SJCRH30 (cell line): ENCODE measurements at regions not wholly inside any gene's neighbourhood (a gene's known extent, or its start where the extent isn't known, plus 50 kb on each side); places are given as distances from the start of the nearest gene placed in this dataset.
A peak's percentile ranks its signal among the peaks of the same experiment; 100 is the strongest.
"Not testable (repeated sequence)": the region's sequence is repeated elsewhere in the genome, so short reads cannot be mapped to it uniquely, and the experiment has no call there.

Source experiments
- DNase-seq, 2 experiments: peaks; one replicate each; pipeline ENCODE4 v3.0.0-alpha.2; 2015 to 2020
- H3K27ac ChIP-seq: fragments of 250-450 bp; sonication (Bioruptor Pico); 2 replicates; pipeline ENCODE4 v1.5.1; 2020; ENCODE audit warnings: mild to moderate bottlenecking, moderate library complexity
- H3K27me3 ChIP-seq: fragments of 250-450 bp; sonication (Bioruptor Pico); 2 replicates; pipeline ENCODE4 v1.5.1; 2020; ENCODE audit warnings: mild to moderate bottlenecking, moderate library complexity
- H3K36me3 ChIP-seq: fragments of 250-450 bp; sonication (Bioruptor Pico); 2 replicates; pipeline ENCODE4 v1.5.1; 2020; ENCODE audit warnings: mild to moderate bottlenecking, moderate library complexity
- H3K4me1 ChIP-seq: fragments of 250-450 bp; sonication (Bioruptor Pico); 2 replicates; pipeline ENCODE4 v1.5.1; 2020; ENCODE audit warnings: mild to moderate bottlenecking, moderate library complexity
- H3K4me3 ChIP-seq: fragments of 250-450 bp; sonication (Bioruptor Pico); 2 replicates; pipeline ENCODE4 v1.5.1; 2020; ENCODE audit warnings: mild to moderate bottlenecking, moderate library complexity
- H3K9me3 ChIP-seq: fragments of 250-450 bp; sonication (Bioruptor Pico); replicated peaks from 2 replicates; pipeline ENCODE4 v1.5.1; 2020; ENCODE audit warnings: mild to moderate bottlenecking, moderate library complexity

- Histone ChIP-seq H3K4me3 (no peak overlapping the region), H3K9me3 (no peaks in the 10 kb centered on the region), H3K4me1 (no peaks in the 10 kb centered on the region), H3K27me3 (no peaks in the 10 kb centered on the region), H3K36me3 (no peaks in the 10 kb centered on the region), H3K27ac (no peak overlapping the region)
- DNase-seq, result no peak
Measured at GRCh38 chr7:4604456-4604940, 77.6 kb upstream of the FOXK1 start.

GRCh38 chr7:4606797-4607196, 75.3 kb upstream of the FOXK1 start:
- DNase-seq, result no peak
- no peaks in the 10 kb centered on the region for H3K4me1 ChIP-seq
- H3K36me3 ChIP-seq, result no peaks in the 10 kb centered on the region
- no peak overlapping the region for H3K4me3 ChIP-seq
- H3K27me3 ChIP-seq, result no peaks in the 10 kb centered on the region
- H3K9me3 ChIP-seq, result no peaks in the 10 kb centered on the region
- no peak overlapping the region for H3K27ac ChIP-seq

GRCh38 chr7:4607311-4607729, 74.8 kb upstream of the FOXK1 start:
- Histone ChIP-seq H3K36me3 (no peaks in the 10 kb centered on the region), H3K27ac (no peak overlapping the region), H3K4me3 (no peak overlapping the region), H3K9me3 (no peaks in the 10 kb centered on the region), H3K27me3 (no peaks in the 10 kb centered on the region), H3K4me1 (no peaks in the 10 kb centered on the region)
- DNase-seq, result no peak

GRCh38 chr7:4609576-4609975, 72.5 kb upstream of the FOXK1 start:
- not testable (repeated sequence) for H3K27ac ChIP-seq, DNase-seq, H3K36me3 ChIP-seq, H3K4me3 ChIP-seq, H3K27me3 ChIP-seq, H3K4me1 ChIP-seq, H3K9me3 ChIP-seq

GRCh38 chr7:4610768-4611467, 71.2 kb upstream of the FOXK1 start:
- H3K36me3 ChIP-seq, result no peaks in the 10 kb centered on the region
- no peaks in the 10 kb centered on the region for H3K9me3 ChIP-seq
- no peak overlapping the region for H3K4me3 ChIP-seq
- H3K27me3 ChIP-seq, result no peaks in the 10 kb centered on the region
- DNase-seq, result peak; percentile 40 to 78
- H3K27ac ChIP-seq, result no peak overlapping the region
- H3K4me1 ChIP-seq, result no peaks in the 10 kb centered on the region; the same call in 1 of the 2 replicates

- Histone ChIP-seq H3K36me3 (no peaks in the 10 kb centered on the region), H3K4me3 (no peak overlapping the region), H3K27me3 (no peaks in the 10 kb centered on the region), H3K27ac (no peak overlapping the region), H3K4me1 (no peaks in the 10 kb centered on the region; the same call in 1 of the 2 replicates), H3K9me3 (no peaks in the 10 kb centered on the region)
- DNase-seq, result no peak
Measured at GRCh38 chr7:4612237-4612636, 69.9 kb upstream of the FOXK1 start.

- Histone ChIP-seq H3K27me3 (no peaks in the 10 kb centered on the region), H3K36me3 (no peaks in the 10 kb centered on the region), H3K9me3 (no peaks in the 10 kb centered on the region), H3K4me1 (no peaks in the 10 kb centered on the region; the same call in 1 of the 2 replicates), H3K4me3 (peak overlapping the region; percentile 41), H3K27ac (no peak overlapping the region)
- DNase-seq, result peak; percentile 11 to 17
Measured at GRCh38 chr7:4612939-4613841, 68.9 kb upstream of the FOXK1 start.

- no peak overlapping the region for H3K27ac ChIP-seq
- peak; percentile 24 to 42 for DNase-seq
- no peaks in the 10 kb centered on the region for H3K9me3 ChIP-seq
- H3K4me3 ChIP-seq, result peak overlapping the region; percentile 41
- no peaks in the 10 kb centered on the region for H3K27me3 ChIP-seq
- no peaks in the 10 kb centered on the region; the same call in 1 of the 2 replicates for H3K4me1 ChIP-seq
- no peaks in the 10 kb centered on the region for H3K36me3 ChIP-seq
Measured at GRCh38 chr7:4613846-4614548, 68.1 kb upstream of the FOXK1 start.

- H3K27me3 ChIP-seq, result no peaks in the 10 kb centered on the region
- DNase-seq, result no peak
Measured at GRCh38 chr7:4616116-4616515, 66.0 kb upstream of the FOXK1 start.

GRCh38 chr7:4621396-4621795, 60.7 kb upstream of the FOXK1 start:
- no peak overlapping the region for H3K4me3 ChIP-seq
- peak in 1 of 2 experiments; percentile 19 for DNase-seq
- no peak overlapping the region for H3K27ac ChIP-seq

More at GRCh38 chr7:4616116-4616515, 66.0 kb upstream of the FOXK1 start:
- H3K4me1 ChIP-seq, result no peaks in the 10 kb centered on the region; the same call in 1 of the 2 replicates
- H3K36me3 ChIP-seq, result no peaks in the 10 kb centered on the region
- H3K9me3 ChIP-seq, result no peaks in the 10 kb centered on the region
- no peak overlapping the region for H3K4me3 ChIP-seq
- no peak overlapping the region for H3K27ac ChIP-seq

GRCh38 chr7:4626318-4626845, 55.7 kb upstream of the FOXK1 start:
- Histone ChIP-seq H3K27ac (no peak overlapping the region), H3K4me1 (no peaks in the 10 kb centered on the region), H3K36me3 (no peaks in the 10 kb centered on the region), H3K9me3 (0 out of 2 replicates have a peak, but pooled peaks cover 2% of the 10 kb centered on the region), H3K27me3 (no peaks in the 10 kb centered on the region), H3K4me3 (no peak overlapping the region)
- DNase-seq, result no peak

More at GRCh38 chr7:4621396-4621795, 60.7 kb upstream of the FOXK1 start:
- Histone ChIP-seq H3K9me3 (0 out of 2 replicates have a peak, but pooled peaks cover 2% of the 10 kb centered on the region), H3K4me1 (no peaks in the 10 kb centered on the region; the same call in 1 of the 2 replicates), H3K36me3 (no peaks in the 10 kb centered on the region), H3K27me3 (no peaks in the 10 kb centered on the region)

GRCh38 chr7:4629287-4629895, 52.7 kb upstream of the FOXK1 start:
- no peaks in the 10 kb centered on the region for H3K4me1 ChIP-seq
- H3K27ac ChIP-seq, result no peak overlapping the region
- no peaks in the 10 kb centered on the region for H3K9me3 ChIP-seq
- no peaks in the 10 kb centered on the region for H3K27me3 ChIP-seq
- no peaks in the 10 kb centered on the region for H3K36me3 ChIP-seq
- H3K4me3 ChIP-seq, result no peak overlapping the region
- no peak for DNase-seq

- Histone ChIP-seq H3K27ac (no peak overlapping the region), H3K9me3 (no peaks in the 10 kb centered on the region), H3K4me3 (no peak overlapping the region; the same call in 1 of the 2 replicates), H3K4me1 (no peaks in the 10 kb centered on the region), H3K27me3 (no peaks in the 10 kb centered on the region), H3K36me3 (no peaks in the 10 kb centered on the region)
- DNase-seq, result peak; percentile 57 to 70
Measured at GRCh38 chr7:4631380-4632179, 50.5 kb upstream of the FOXK1 start.
